Mesendoderm (in vitro differentiated cells): ENCODE measurements at regions not wholly inside any gene's neighbourhood (a gene's known extent, or its start where the extent isn't known, plus 50 kb on each side); places are given as distances from the start of the nearest gene placed in this dataset.

Experiments used
- DNase-seq: peaks from one replicate; pipeline ENCODE4 v3.0.0; 2013
- H2AK5ac ChIP-seq: 2 replicates; pipeline ENCODE4 v1.6.1; 2013; ENCODE audit warnings: low read length, inconsistent platforms
- H2BK120ac ChIP-seq: 2 replicates; pipeline ENCODE4 v1.6.1; 2013; ENCODE audit warnings: low read depth, mild to moderate bottlenecking, low read length, moderate library complexity, mixed read lengths
- H2BK15ac ChIP-seq: replicated peaks from 2 replicates; pipeline ENCODE4 v1.6.1; 2013; ENCODE audit warnings: low read depth, mild to moderate bottlenecking, moderate library complexity
- H2BK5ac ChIP-seq: 2 replicates; pipeline ENCODE4 v1.6.1; 2013; ENCODE audit warnings: low read length, inconsistent platforms
- H3K18ac ChIP-seq: 2 replicates; pipeline ENCODE4 v1.6.1; 2013; ENCODE audit warnings: mild to moderate bottlenecking, low read length, mixed read lengths
- H3K23ac ChIP-seq: one replicate; pipeline ENCODE4 v1.6.1; 2013; ENCODE audit warnings: low read length
- H3K27ac ChIP-seq: 2 replicates; pipeline ENCODE4 v1.5.1; 2013; ENCODE audit warnings: low read depth, mild to moderate bottlenecking, inconsistent platforms, low read length, moderate library complexity
- H3K27me3 ChIP-seq: 2 replicates; pipeline ENCODE4 v1.6.1; 2013; ENCODE audit warnings: low read length, control low read depth, mild to moderate bottlenecking, inconsistent platforms; ENCODE audit not compliant: insufficient read depth, poor library complexity
- H3K36me3 ChIP-seq: 2 replicates; pipeline ENCODE4 v1.6.1; 2013; ENCODE audit warnings: low read length, inconsistent platforms; ENCODE audit not compliant: control insufficient read depth, insufficient read depth
- H3K4ac ChIP-seq: one replicate; pipeline ENCODE4 v1.6.1; 2013; ENCODE audit warnings: low read depth, mild to moderate bottlenecking, low read length, moderate library complexity
- H3K4me1 ChIP-seq: 2 replicates; pipeline ENCODE4 v1.6.1; 2013; ENCODE audit warnings: low read depth, low read length, inconsistent platforms; ENCODE audit not compliant: control insufficient read depth
- H3K4me2 ChIP-seq: 2 replicates; pipeline ENCODE4 v1.6.1; 2013; ENCODE audit warnings: low read length
- H3K4me3 ChIP-seq: 2 replicates; pipeline ENCODE4 v1.5.1; 2013; ENCODE audit warnings: mild to moderate bottlenecking, low read length
- H3K56ac ChIP-seq: one replicate; pipeline ENCODE4 v1.6.1; 2013; ENCODE audit warnings: low read length
- H3K79me1 ChIP-seq: 2 replicates; pipeline ENCODE4 v1.6.1; 2013; ENCODE audit warnings: low read length, inconsistent platforms
- H3K79me2 ChIP-seq: 2 replicates; pipeline ENCODE4 v1.6.1; 2013; ENCODE audit warnings: mild to moderate bottlenecking, low read length; ENCODE audit not compliant: control insufficient read depth, insufficient read depth
- H3K9ac ChIP-seq: 2 replicates; pipeline ENCODE4 v1.6.1; 2013; ENCODE audit warnings: low read length, inconsistent platforms
- H4K5ac ChIP-seq: one replicate; pipeline ENCODE4 v1.6.1; 2013; ENCODE audit warnings: low read length
- H4K8ac ChIP-seq: one replicate; pipeline ENCODE4 v1.6.1; 2013; ENCODE audit warnings: low read depth, mild to moderate bottlenecking, control low read depth, low read length, moderate library complexity
- WGBS: extraction: QIAGEN DNeasy Blood & Tissue Kit; methylation state at CpG from one replicate; pipeline ENCODE4 v1.1.7; 2013; ENCODE audit warnings: low lambda C conversion rate, missing lambda C conversion rate; ENCODE audit not compliant: insufficient coverage; ENCODE audit errors: extremely low coverage; 5-methylcytosine and 5-hydroxymethylcytosine counted together

DNA sequence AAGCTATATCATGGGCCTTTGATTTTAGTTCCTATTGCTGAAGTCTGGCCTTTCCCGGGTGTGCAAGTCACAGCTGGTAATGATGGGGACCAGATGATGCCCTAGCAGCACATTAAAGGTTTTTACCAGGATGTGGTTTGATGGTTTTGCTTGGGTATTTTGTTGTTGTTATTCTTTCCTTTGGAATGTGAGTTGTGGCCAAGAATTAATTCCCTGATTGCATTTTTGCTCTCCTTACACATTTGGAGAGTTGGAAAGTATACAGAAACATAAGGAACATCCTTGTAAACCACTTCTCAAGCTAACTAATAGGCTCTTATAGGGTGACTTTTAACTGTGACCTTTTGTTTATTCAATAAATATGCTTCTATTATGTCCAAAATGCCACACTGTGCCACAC lies 154.1 kb upstream of the MMADHC start:
- no peak overlapping the region for H4K5ac ChIP-seq
- no peak overlapping the region for H3K27ac ChIP-seq
- no peak overlapping the region for H3K23ac ChIP-seq
- no peaks in the 10 kb centered on the region for H3K79me2 ChIP-seq
- no peaks in the 10 kb centered on the region for H3K79me1 ChIP-seq
- H3K4me2 ChIP-seq: no peak overlapping the region
- H3K9ac ChIP-seq: no peak overlapping the region
- no peaks in the 10 kb centered on the region for H3K4me1 ChIP-seq
- H3K36me3 ChIP-seq: no peaks in the 10 kb centered on the region
- H2BK120ac ChIP-seq: no peak overlapping the region
- H2AK5ac ChIP-seq: no peak overlapping the region
- H2BK15ac ChIP-seq: no peak overlapping the region
- DNase-seq: no peak
- H3K18ac ChIP-seq: no peak overlapping the region
- no peak overlapping the region for H3K4ac ChIP-seq
- no CpG with 5 or more reads among the region's 1 CpG for WGBS
- no peak overlapping the region for H3K56ac ChIP-seq
- no peaks in the 10 kb centered on the region for H3K27me3 ChIP-seq
- no peak overlapping the region for H2BK5ac ChIP-seq
- H4K8ac ChIP-seq: no peak overlapping the region
- H3K4me3 ChIP-seq: no peak overlapping the region

DNA sequence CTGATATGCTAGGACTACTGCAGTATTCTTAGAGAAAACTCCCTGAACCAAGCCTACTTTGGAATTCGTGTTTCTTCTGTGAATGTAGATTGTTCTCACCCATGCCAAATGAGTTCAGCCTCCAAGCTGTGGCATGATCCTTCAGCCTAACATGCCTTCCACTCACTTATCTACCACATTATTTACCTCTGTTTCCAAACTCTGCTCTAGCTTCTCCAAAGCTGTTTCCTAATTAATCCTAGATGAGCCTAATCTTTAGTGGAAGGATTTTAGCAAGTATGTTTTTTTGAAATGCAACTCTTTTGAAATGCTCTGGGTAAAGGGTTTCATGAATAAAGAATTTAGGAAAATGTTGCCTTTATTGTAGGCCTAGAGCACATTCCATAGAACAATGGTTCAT lies 152.9 kb upstream of the MMADHC start:
- Histone ChIP-seq H2BK120ac (no peak overlapping the region), H3K23ac (no peak overlapping the region), H3K36me3 (no peaks in the 10 kb centered on the region), H3K27me3 (no peaks in the 10 kb centered on the region), H2AK5ac (no peak overlapping the region), H4K8ac (no peak overlapping the region), H3K79me1 (no peaks in the 10 kb centered on the region), H2BK15ac (no peak overlapping the region), H3K4me1 (no peaks in the 10 kb centered on the region), H3K9ac (no peak overlapping the region), H4K5ac (no peak overlapping the region), H2BK5ac (no peak overlapping the region), H3K4ac (no peak overlapping the region), H3K56ac (no peak overlapping the region), H3K4me2 (no peak overlapping the region), H3K18ac (no peak overlapping the region), H3K27ac (no peak overlapping the region), H3K79me2 (no peaks in the 10 kb centered on the region), H3K4me3 (no peak overlapping the region)
- WGBS: no CpG with 5 or more reads among the region's 1 CpG
- no peak for DNase-seq

DNA sequence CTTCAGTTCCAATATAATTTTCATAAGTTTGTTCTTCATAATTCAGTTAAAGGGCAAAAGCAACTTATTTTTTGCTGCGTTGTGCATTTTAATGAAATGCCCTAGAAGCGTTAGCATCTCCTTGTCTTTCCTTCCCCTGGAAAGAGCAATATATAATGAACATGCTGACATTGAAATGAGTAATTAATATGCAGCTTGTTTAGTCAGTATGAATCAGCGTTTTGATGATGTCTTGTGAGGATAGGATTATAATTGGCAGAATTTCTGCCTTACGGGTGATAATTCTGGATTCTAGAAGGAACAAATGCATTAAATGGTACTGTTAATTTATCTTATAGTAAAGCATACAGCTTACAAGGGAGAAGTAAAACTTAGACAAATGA lies 152.3 kb upstream of the MMADHC start:
- Histone ChIP-seq H3K4me3 (no peak overlapping the region), H2BK120ac (no peak overlapping the region), H3K79me1 (no peaks in the 10 kb centered on the region), H3K4me1 (no peaks in the 10 kb centered on the region), H3K36me3 (no peaks in the 10 kb centered on the region), H3K23ac (no peak overlapping the region), H3K27ac (no peak overlapping the region), H3K9ac (no peak overlapping the region), H3K56ac (no peak overlapping the region), H3K79me2 (no peaks in the 10 kb centered on the region), H2BK15ac (no peak overlapping the region), H3K4ac (no peak overlapping the region), H3K4me2 (no peak overlapping the region), H3K18ac (no peak overlapping the region), H2AK5ac (no peak overlapping the region), H4K8ac (no peak overlapping the region), H3K27me3 (no peaks in the 10 kb centered on the region), H2BK5ac (no peak overlapping the region), H4K5ac (no peak overlapping the region)
- no peak for DNase-seq
- no CpG with 5 or more reads among the region's 4 CpGs for WGBS

DNA sequence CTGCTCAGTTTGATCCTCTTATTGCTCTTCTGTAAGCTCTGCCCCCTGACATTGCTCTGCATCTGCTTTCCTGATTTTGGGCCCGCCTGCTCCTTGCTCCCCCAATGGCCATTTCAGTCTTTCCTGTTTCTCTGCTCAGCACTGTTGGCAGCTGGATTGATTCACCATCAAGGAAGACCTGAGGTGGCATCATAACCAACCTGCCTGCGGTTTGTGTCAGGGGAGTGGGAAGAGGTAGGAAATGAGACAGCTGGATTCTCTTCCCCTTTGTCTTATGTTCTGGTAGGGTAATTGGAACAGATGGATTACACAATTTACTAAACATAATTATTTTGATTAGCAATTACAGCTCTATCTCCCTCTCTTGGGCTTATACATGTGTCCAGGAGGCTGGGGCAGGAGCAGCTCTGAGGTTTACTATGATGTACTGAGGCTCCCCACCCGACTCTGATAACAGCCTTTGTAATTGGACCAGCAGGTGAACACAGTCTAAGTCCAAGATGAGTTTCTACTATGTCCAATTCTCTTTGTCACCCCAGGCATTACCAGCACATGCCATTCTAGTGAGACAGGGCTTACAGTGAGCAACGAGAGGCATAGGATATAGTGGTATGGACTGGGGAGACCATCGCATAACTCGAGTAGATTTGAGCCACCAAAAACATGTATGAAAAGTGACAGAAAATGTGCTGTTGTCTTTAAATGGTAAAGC lies 151.8 kb upstream of the MMADHC start:
- Histone ChIP-seq H2AK5ac (no peak overlapping the region), H2BK120ac (no peak overlapping the region), H2BK15ac (no peak overlapping the region), H3K4me2 (no peak overlapping the region), H3K9ac (no peak overlapping the region), H4K8ac (no peak overlapping the region), H3K4me3 (no peak overlapping the region), H3K56ac (no peak overlapping the region), H2BK5ac (no peak overlapping the region), H3K79me1 (no peaks in the 10 kb centered on the region), H3K18ac (no peak overlapping the region), H3K36me3 (no peaks in the 10 kb centered on the region), H3K79me2 (no peaks in the 10 kb centered on the region), H3K4me1 (no peaks in the 10 kb centered on the region), H3K27me3 (no peaks in the 10 kb centered on the region), H3K27ac (no peak overlapping the region), H3K23ac (no peak overlapping the region), H4K5ac (no peak overlapping the region), H3K4ac (no peak overlapping the region)
- no CpG with 5 or more reads among the region's 6 CpGs for WGBS
- no peak for DNase-seq

GRCh38 chr2:149738767-149739166 lies 151.2 kb upstream of the MMADHC start:
- Histone ChIP-seq H2AK5ac (no peak overlapping the region), H3K23ac (no peak overlapping the region), H2BK120ac (no peak overlapping the region), H3K4me2 (no peak overlapping the region), H3K79me1 (no peaks in the 10 kb centered on the region), H3K4ac (no peak overlapping the region), H3K4me1 (no peaks in the 10 kb centered on the region), H3K36me3 (no peaks in the 10 kb centered on the region), H2BK15ac (no peak overlapping the region), H3K79me2 (no peaks in the 10 kb centered on the region), H3K27me3 (no peaks in the 10 kb centered on the region), H3K18ac (no peak overlapping the region), H4K5ac (no peak overlapping the region), H3K9ac (no peak overlapping the region), H4K8ac (no peak overlapping the region), H2BK5ac (no peak overlapping the region), H3K27ac (no peak overlapping the region), H3K4me3 (no peak overlapping the region), H3K56ac (no peak overlapping the region)
- no CpG with 5 or more reads among the region's 1 CpG for WGBS
- DNase-seq: no peak

DNA sequence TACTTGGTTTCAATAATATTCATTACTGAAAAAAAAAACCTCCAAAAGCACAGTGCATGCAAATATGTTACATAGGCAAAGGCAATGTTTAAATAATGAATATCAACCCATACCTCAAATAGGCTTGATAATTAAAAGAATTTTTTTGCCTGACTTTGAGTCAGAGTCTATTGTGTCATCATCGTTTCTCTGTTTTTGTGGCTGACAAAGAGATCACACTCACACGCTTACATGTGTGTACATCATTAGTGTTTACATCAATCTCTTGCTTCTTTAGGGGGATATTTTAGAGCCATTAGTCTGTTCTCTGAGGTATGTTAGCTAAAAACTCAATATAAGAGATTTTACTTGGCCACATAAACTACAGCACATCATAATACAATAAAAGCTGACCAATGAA lies 150.3 kb upstream of the MMADHC start:
- no peak overlapping the region for H3K27ac ChIP-seq
- H2AK5ac ChIP-seq: no peak overlapping the region
- H3K4ac ChIP-seq: no peak overlapping the region
- WGBS: no CpG with 5 or more reads among the region's 2 CpGs
- no peaks in the 10 kb centered on the region for H3K79me2 ChIP-seq
- H3K36me3 ChIP-seq: no peaks in the 10 kb centered on the region
- no peak overlapping the region for H3K9ac ChIP-seq
- H3K4me1 ChIP-seq: no peaks in the 10 kb centered on the region
- H3K18ac ChIP-seq: no peak overlapping the region
- H3K4me3 ChIP-seq: no peak overlapping the region
- no peak overlapping the region for H4K8ac ChIP-seq
- H2BK15ac ChIP-seq: no peak overlapping the region
- no peak overlapping the region for H3K23ac ChIP-seq
- no peaks in the 10 kb centered on the region for H3K27me3 ChIP-seq
- no peak overlapping the region for H4K5ac ChIP-seq
- H2BK120ac ChIP-seq: no peak overlapping the region
- no peak overlapping the region for H2BK5ac ChIP-seq
- no peak overlapping the region for H3K4me2 ChIP-seq
- DNase-seq: no peak
- H3K56ac ChIP-seq: no peak overlapping the region
- H3K79me1 ChIP-seq: no peaks in the 10 kb centered on the region
